ENCODE measurements at regions not wholly inside any gene's neighbourhood (a gene's known extent, or its start where the extent isn't known, plus 50 kb on each side); places are given as distances from the start of the nearest gene placed in this dataset.
A peak's percentile ranks its signal among the peaks of the same experiment; 100 is the strongest.

- TF ChIP-seq ZNF280D (CRISPR knock-in tag; IDR thresholded peaks at IDR 0.05) (peak; percentile 81), ZNF225 (CRISPR knock-in tag; IDR thresholded peaks at IDR 0.05) (no peak), NCOR1 (IDR thresholded peaks at IDR 0.05; ENCODE audit: borderline replicate concordance, low read length) (peak; percentile 88; the same call in 1 of the 2 replicates), CAMTA2 (CRISPR knock-in tag; IDR thresholded peaks at IDR 0.05; ENCODE audit: borderline replicate concordance) (no peak), HIVEP1 (CRISPR knock-in tag; IDR thresholded peaks at IDR 0.05) (peak; percentile 93), HMGXB4 (CRISPR knock-in tag; IDR thresholded peaks at IDR 0.05; ENCODE audit: borderline replicate concordance in 1 of 2, low read depth in 1 of 2) (peak; percentile 26 to 64; a peak in 2 of 4 replicates), HOXD1 (CRISPR knock-in tag; IDR thresholded peaks at IDR 0.05) (peak; percentile 84; the same call in 1 of the 2 replicates), PRDM15 (CRISPR knock-in tag; IDR thresholded peaks at IDR 0.05) (peak; percentile 72; the same call in 1 of the 2 replicates), ZNF558 (CRISPR knock-in tag; IDR thresholded peaks at IDR 0.05; ENCODE audit: borderline replicate concordance) (peak; percentile 53; the same call in 1 of the 2 replicates), ZNF292 (CRISPR knock-in tag; IDR thresholded peaks at IDR 0.05; ENCODE audit: borderline replicate concordance, low read depth) (peak; percentile 98), TIGD3 (CRISPR knock-in tag; IDR thresholded peaks at IDR 0.05; ENCODE audit: borderline replicate concordance) (no peak), ZBTB38 (CRISPR knock-in tag; IDR thresholded peaks at IDR 0.05) (no peak; the same call in 1 of the 2 replicates), CERS6 (CRISPR knock-in tag; IDR thresholded peaks at IDR 0.05) (no peak), NCOA5 (CRISPR knock-in tag; IDR thresholded peaks at IDR 0.05) (no peak), ATF7-NPFF (CRISPR knock-in tag; IDR thresholded peaks at IDR 0.05; ENCODE audit: low read depth) (peak; percentile 36; the same call in 1 of the 2 replicates), ZNF674 (CRISPR knock-in tag; IDR thresholded peaks at IDR 0.05; ENCODE audit: low read depth) (no peak), NAIF1 (CRISPR knock-in tag; IDR thresholded peaks at IDR 0.05; ENCODE audit: borderline replicate concordance) (no peak)
Observed at GRCh38 chr5:135156715-135157404, 122.8 kb upstream of the PITX1 start (continued).

Data from HepG2 (cell line).